IMR-90 (cell line): ENCODE measurements at regions not wholly inside any gene's neighbourhood (a gene's known extent, or its start where the extent isn't known, plus 50 kb on each side); places are given as distances from the start of the nearest gene placed in this dataset.

Experiments used
- ATAC-seq: fragments of 200-7000 bp; cut with Tn5 transposase; 2 replicates; pipeline ENCODE4 v1.9.1; 2020; ENCODE audit warnings: low read depth, mild to moderate bottlenecking, moderate library complexity
- BruUV-seq: library from RNA; stranded (reverse); fragments of 400-500 nt; replicated peaks from 2 replicates; lab custom pipeline; 2021; lab: Mats Ljungman, UMichigan
- CTCF ChIA-PET: fragments of 300-600 bp; formaldehyde crosslinking; extraction: SDS; loops from one replicate; lab custom pipeline; 2021; ENCODE audit warnings: antibody characterized with exemption; lab: Yijun Ruan, JAX
- POLR2A ChIA-PET: fragments of 300-600 bp; sonication (Branson Sonifier 250); formaldehyde crosslinking; loops from one replicate; lab custom pipeline; 2022; ENCODE audit warnings: antibody characterized with exemption; ENCODE audit not compliant: unreplicated experiment; lab: Charles Lee
- DNase-seq: peaks from one replicate; pipeline ENCODE4 v3.0.0; 2013
- H2AFZ ChIP-seq: replicated peaks from 2 replicates; pipeline ENCODE3; 2013; ENCODE audit warnings: low read length, mild to moderate bottlenecking; ENCODE audit not compliant: poor library complexity
- H2AK5ac ChIP-seq: 2 replicates; pipeline ENCODE4 v1.6.1; 2013; ENCODE audit warnings: low read depth, low read length, inconsistent platforms
- H2AK9ac ChIP-seq: replicated peaks from 2 replicates; pipeline ENCODE3; 2013; ENCODE audit warnings: mild to moderate bottlenecking, low read depth, low read length, moderate library complexity; ENCODE audit not compliant: poor library complexity
- H2BK120ac ChIP-seq: 2 replicates; pipeline ENCODE4 v1.6.1; 2013; ENCODE audit warnings: low read depth, low read length, inconsistent platforms
- H2BK15ac ChIP-seq: 3 replicates; pipeline ENCODE4 v1.6.1; 2013; ENCODE audit warnings: low read depth, low read length, inconsistent platforms
- H2BK20ac ChIP-seq: 2 replicates; pipeline ENCODE4 v1.6.1; 2013; ENCODE audit warnings: low read depth, mild to moderate bottlenecking, inconsistent platforms, low read length, moderate library complexity
- H2BK5ac ChIP-seq: 2 replicates; pipeline ENCODE4 v1.6.1; 2013; ENCODE audit warnings: mild to moderate bottlenecking, low read depth, low read length, inconsistent platforms; ENCODE audit not compliant: poor library complexity, severe bottlenecking
- H3K14ac ChIP-seq: replicated peaks from 2 replicates; pipeline ENCODE4 v1.6.1; 2013; ENCODE audit warnings: low read depth, low read length, inconsistent platforms
- H3K18ac ChIP-seq: 2 replicates; pipeline ENCODE4 v1.6.1; 2013; ENCODE audit warnings: low read depth, low read length, control low read depth
- H3K23ac ChIP-seq: 2 replicates; pipeline ENCODE4 v1.6.1; 2013; ENCODE audit warnings: low read depth, low read length, inconsistent platforms
- H3K27ac ChIP-seq: 2 replicates; pipeline ENCODE4 v1.5.1; 2013; ENCODE audit warnings: mild to moderate bottlenecking, control low read depth, low read length; ENCODE audit not compliant: insufficient read depth
- H3K27me3 ChIP-seq: 2 replicates; pipeline ENCODE4 v1.6.1; 2013; ENCODE audit warnings: low read length; ENCODE audit not compliant: control insufficient read depth, insufficient read depth
- H3K36me3 ChIP-seq: 2 replicates; pipeline ENCODE4 v1.6.1; 2013; ENCODE audit warnings: low read length, mixed read lengths; ENCODE audit not compliant: control insufficient read depth, insufficient read depth
- H3K4ac ChIP-seq: 2 replicates; pipeline ENCODE4 v1.6.1; 2013; ENCODE audit warnings: low read depth, low read length, inconsistent platforms
- H3K4me1 ChIP-seq: 2 replicates; pipeline ENCODE4 v1.6.1; 2013; ENCODE audit warnings: low read length, mixed read lengths; ENCODE audit not compliant: control insufficient read depth, insufficient read depth
- H3K4me2 ChIP-seq: 2 replicates; pipeline ENCODE4 v1.6.1; 2013; ENCODE audit warnings: low read depth, mild to moderate bottlenecking, control low read depth, low read length, moderate library complexity
- H3K4me3 ChIP-seq: 2 replicates; pipeline ENCODE4 v1.5.1; 2013; ENCODE audit warnings: low read depth, mild to moderate bottlenecking, control low read depth, low read length, moderate library complexity; ENCODE audit not compliant: insufficient read depth
- H3K56ac ChIP-seq: 2 replicates; pipeline ENCODE4 v1.6.1; 2013; ENCODE audit warnings: low read length, inconsistent platforms; ENCODE audit not compliant: insufficient read depth; ENCODE audit errors: extremely low read depth
- H3K79me1 ChIP-seq, 2 experiments: 2 replicates each; pipeline ENCODE4 v1.6.1; 2013; ENCODE audit warnings: low read length in 2 of 2, inconsistent platforms in 1 of 2, low read depth in 1 of 2
- H3K9ac ChIP-seq: 2 replicates; pipeline ENCODE4 v1.6.1; 2013; ENCODE audit warnings: low read depth, low read length, control low read depth
- H3K9me1 ChIP-seq: 2 replicates; pipeline ENCODE4 v1.6.1; 2013; ENCODE audit warnings: low read length, inconsistent platforms; ENCODE audit not compliant: insufficient read depth
- H3K9me3 ChIP-seq: 2 replicates; pipeline ENCODE4 v1.6.1; 2013; ENCODE audit warnings: low read length; ENCODE audit not compliant: control insufficient read depth, insufficient read depth
- H4K20me1 ChIP-seq: 2 replicates; pipeline ENCODE4 v1.6.1; 2013; ENCODE audit warnings: low read length, inconsistent platforms; ENCODE audit not compliant: insufficient read depth
- H4K5ac ChIP-seq: 2 replicates; pipeline ENCODE4 v1.6.1; 2013; ENCODE audit warnings: mild to moderate bottlenecking, low read depth, low read length, control low read depth
- H4K8ac ChIP-seq, 2 experiments: 2 replicates each; pipeline ENCODE4 v1.6.1; 2013; ENCODE audit warnings: low read depth in 2 of 2, low read length in 2 of 2, control low read depth in 1 of 2, inconsistent platforms in 1 of 2
- H4K91ac ChIP-seq: 2 replicates; pipeline ENCODE4 v1.6.1; 2013; ENCODE audit warnings: low read depth, low read length, inconsistent platforms; ENCODE audit not compliant: insufficient read depth
- CEBPB ChIP-seq: IDR thresholded peaks from 2 replicates; pipeline ENCODE4 v1.6.1; 2012; ENCODE audit warnings: low read depth, low read length, improper control_type of control experiment
- ELK1 ChIP-seq: fragments of 150-350 bp; IDR thresholded peaks from 2 replicates; pipeline ENCODE4 v1.6.1; 2016; ENCODE audit warnings: low read depth, mild to moderate bottlenecking, low read length, moderate library complexity, borderline replicate concordance
- MAZ ChIP-seq: IDR thresholded peaks from 2 replicates; pipeline ENCODE4 v1.6.1; 2012; ENCODE audit warnings: low read depth, mild to moderate bottlenecking, low read length, improper control_type of control experiment, moderate library complexity, borderline replicate concordance
- NFE2L2 ChIP-seq: fragments of 150-350 bp; IDR thresholded peaks from 2 replicates; pipeline ENCODE4 v1.6.1; 2016; ENCODE audit warnings: low read depth, mild to moderate bottlenecking, low read length
- RCOR1 ChIP-seq: IDR thresholded peaks from 2 replicates; pipeline ENCODE4 v1.6.1; 2012; ENCODE audit warnings: mild to moderate bottlenecking, low read length, improper control_type of control experiment; ENCODE audit not compliant: insufficient replicate concordance
- RFX5 ChIP-seq: IDR thresholded peaks from 2 replicates; pipeline ENCODE4 v1.8.0; 2012; ENCODE audit warnings: low read depth, mild to moderate bottlenecking, low read length, moderate library complexity
- USF2 ChIP-seq: fragments of 150-350 bp; IDR thresholded peaks from 2 replicates; pipeline ENCODE4 v1.6.1; 2017; ENCODE audit warnings: mild to moderate bottlenecking, antibody characterized with exemption, low read length, low read depth
- WGBS, 2 experiments: methylation state at CpG; one replicate each; pipeline versions ENCODE4 v1.1.5 to v1.1.7; 2013; ENCODE audit warnings: missing lambda C conversion rate in 2 of 2; ENCODE audit not compliant: insufficient read length in 1 of 2; ENCODE audit errors: extremely low coverage in 2 of 2; 5-methylcytosine and 5-hydroxymethylcytosine counted together
- dilution Hi-C: fragments of 300-500 bp; cut with HindIII; formaldehyde crosslinking; loops from one replicate; pipeline ENCODE4 v1.14.3; 2018; ENCODE audit warnings: low sequenced_read_pairs; ENCODE audit not compliant: unreplicated experiment
- in situ Hi-C: fragments of 300-500 bp; cut with MboI; formaldehyde crosslinking; loops from 3 replicates; pipeline ENCODE4 v1.14.3; 2019; ENCODE audit warnings: low sequenced_read_pairs, inconsistent platforms, mixed read lengths
- intact Hi-C: fragments of 100-400 bp; cut with micrococcal nuclease; formaldehyde crosslinking; loops from 2 replicates; pipeline ENCODE4 v1.10.0; 2022

- Histone ChIP-seq H3K9me1 (no peaks in the 10 kb centered on the region), H3K27me3 (no peaks in the 10 kb centered on the region), H2AK9ac (no peak overlapping the region), H2BK120ac (no peak overlapping the region), H3K9me3 (no peaks in the 10 kb centered on the region), H4K20me1 (no peaks in the 10 kb centered on the region), H3K27ac (no peak overlapping the region), H3K23ac (no peak overlapping the region), H4K8ac (no peak overlapping the region), H4K5ac (no peak overlapping the region), H3K14ac (no peak overlapping the region), H3K4me1 (no peaks in the 10 kb centered on the region), H3K9ac (no peak overlapping the region), H4K91ac (no peak overlapping the region), H2AK5ac (no peak overlapping the region), H2BK20ac (no peak overlapping the region), H3K4me3 (no peak overlapping the region), H3K4me2 (no peak overlapping the region), H3K36me3 (no peaks in the 10 kb centered on the region), H3K18ac (no peak overlapping the region), H3K4ac (no peak overlapping the region), H3K79me1 (no peaks in the 10 kb centered on the region), H2AFZ (no peak overlapping the region), H2BK15ac (no peak overlapping the region), H3K56ac (no peak overlapping the region), H2BK5ac (no peak overlapping the region)
- DNase-seq (no peak), ATAC-seq (no peak)
- WGBS, 2 experiments: no CpG with 5 or more reads among the region's 4 CpGs
- intact Hi-C loops: no loop called here
- BruUV-seq: no TSS peak
- TF ChIP-seq MAZ: no peak
- no peak for TF ChIP-seq ELK1
- no peak for TF ChIP-seq RCOR1
- TF ChIP-seq NFE2L2: no peak
- no peak for TF ChIP-seq USF2
- no peak for TF ChIP-seq RFX5
- TF ChIP-seq CEBPB: no peak
- ChIA-PET CTCF (interaction anchor here (0.7 kb wide), 1 partner anchor 93 kb away, joined by 5 read pairs; no protein-coding TSS in a partner anchor), POLR2A (no interaction called here)
- in situ Hi-C loops: no loop called here
- dilution Hi-C loops: no loop called here
These were observed 329.1 kb upstream of the SMIM31 start for GRCh38 chr4:164424846-164425245.
